Upper lobe of left lung (tissue), 6 donors: ENCODE measurements at regions not wholly inside any gene's neighbourhood (a gene's known extent, or its start where the extent isn't known, plus 50 kb on each side); places are given as distances from the start of the nearest gene placed in this dataset.
"Not testable (repeated sequence)": the region's sequence is repeated elsewhere in the genome, so short reads cannot be mapped to it uniquely, and the experiment has no call there.

ENCODE experiments used
- ATAC-seq, 2 donors: fragments of 200-7000 bp; cut with Tn5 transposase; one replicate each; pipeline ENCODE4 v1.9.1; 2022; ENCODE audit warnings: mild to moderate bottlenecking in 2 of 2, moderate library complexity in 2 of 2; ENCODE audit not compliant: low FRiP score in 2 of 2
- DNase-seq, 2 donors: peaks; one replicate each; pipeline ENCODE4 v3.0.0-alpha.2; 2019 to 2020
- H3K27ac ChIP-seq, 4 donors: fragments of 200-600 bp; sonication (generic); one replicate each; pipeline ENCODE4 v1.5.1; 2016 to 2019
- H3K27me3 ChIP-seq, 4 donors: fragments of 200-600 bp; sonication (generic); one replicate each; pipeline ENCODE4 v1.5.1; 2017 to 2019
- H3K36me3 ChIP-seq, 4 donors: fragments of 200-600 bp; sonication (generic); one replicate each; pipeline ENCODE4 v1.5.1; 2016 to 2019
- H3K4me1 ChIP-seq, 4 donors: fragments of 200-600 bp; sonication (generic); one replicate each; pipeline ENCODE4 v1.5.1; 2018 to 2019
- H3K4me3 ChIP-seq, 4 donors: fragments of 200-600 bp; sonication (generic); one replicate each; pipeline ENCODE4 v1.5.1; 2017 to 2019; ENCODE audit warnings: mild to moderate bottlenecking in 2 of 4, moderate library complexity in 1 of 4
- H3K9me3 ChIP-seq, 4 donors: fragments of 200-600 bp; sonication (generic); one replicate each; pipeline ENCODE4 v1.5.1; 2018 to 2019
- EP300 ChIP-seq, 4 donors: sonication (generic); formaldehyde crosslinking; IDR thresholded peaks; one replicate each; pipeline ENCODE4 v1.5.1; 2017; ENCODE audit warnings: antibody characterized with exemption in 4 of 4, control low read depth in 2 of 4
- POLR2A ChIP-seq, 4 donors: fragments of 450-650 bp; IDR thresholded peaks; one replicate each; pipeline ENCODE4 v1.5.1; 2016 to 2017; ENCODE audit warnings: antibody characterized with exemption in 4 of 4, mild to moderate bottlenecking in 2 of 4
- POLR2AphosphoS5 ChIP-seq, 2 donors: sonication (generic); formaldehyde crosslinking; IDR thresholded peaks; one replicate each; pipeline ENCODE4 v1.5.1; 2017; ENCODE audit warnings: antibody characterized with exemption in 2 of 2
- WGBS, 2 donors: methylation state at CpG; one replicate each; pipeline ENCODE4 v1.1.5; 2017 to 2018; 5-methylcytosine and 5-hydroxymethylcytosine counted together
- TF ChIP-seq, protein P1 (sequence below), 6 experiments: fragments of 450-650 bp in 4 of 6; fragments of 200-600 bp in 2 of 6; sonication (generic) in 2 of 6; IDR thresholded peaks; one replicate each; pipeline ENCODE4 v1.5.1; 2016 to 2019; ENCODE audit warnings: antibody characterized with exemption in 6 of 6
- donor health status: DM: no; HTN: no; CAD: no; lungs with moderate emphysema.
- donor health status: DM: no; HTN: yes; CAD: no; lungs with severe emphysema.

- ATAC-seq = no peak
- no peak overlapping the region for H3K4me3 ChIP-seq
- peak overlapping the region; percentile 48 to 76 (median 62) for H3K27ac ChIP-seq
- 59 to 66% methylated on average over 3 of the region's 3 CpGs for WGBS, 2 donors
- H3K4me1 ChIP-seq = peaks cover 0 to 21% (median 13%) of the 10 kb centered on the region in 4 donors
- H3K9me3 ChIP-seq = no peaks in the 10 kb centered on the region
- H3K27me3 ChIP-seq = no peaks in the 10 kb centered on the region
- no peaks in the 10 kb centered on the region for H3K36me3 ChIP-seq
- DNase-seq = no peak
- no peak for TF ChIP-seq POLR2AphosphoS5 (IDR thresholded peaks at IDR 0.05)
- TF ChIP-seq, protein P1, sequence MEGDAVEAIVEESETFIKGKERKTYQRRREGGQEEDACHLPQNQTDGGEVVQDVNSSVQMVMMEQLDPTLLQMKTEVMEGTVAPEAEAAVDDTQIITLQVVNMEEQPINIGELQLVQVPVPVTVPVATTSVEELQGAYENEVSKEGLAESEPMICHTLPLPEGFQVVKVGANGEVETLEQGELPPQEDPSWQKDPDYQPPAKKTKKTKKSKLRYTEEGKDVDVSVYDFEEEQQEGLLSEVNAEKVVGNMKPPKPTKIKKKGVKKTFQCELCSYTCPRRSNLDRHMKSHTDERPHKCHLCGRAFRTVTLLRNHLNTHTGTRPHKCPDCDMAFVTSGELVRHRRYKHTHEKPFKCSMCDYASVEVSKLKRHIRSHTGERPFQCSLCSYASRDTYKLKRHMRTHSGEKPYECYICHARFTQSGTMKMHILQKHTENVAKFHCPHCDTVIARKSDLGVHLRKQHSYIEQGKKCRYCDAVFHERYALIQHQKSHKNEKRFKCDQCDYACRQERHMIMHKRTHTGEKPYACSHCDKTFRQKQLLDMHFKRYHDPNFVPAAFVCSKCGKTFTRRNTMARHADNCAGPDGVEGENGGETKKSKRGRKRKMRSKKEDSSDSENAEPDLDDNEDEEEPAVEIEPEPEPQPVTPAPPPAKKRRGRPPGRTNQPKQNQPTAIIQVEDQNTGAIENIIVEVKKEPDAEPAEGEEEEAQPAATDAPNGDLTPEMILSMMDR (IDR thresholded peaks at IDR 0.05) = no peak
- no peak for TF ChIP-seq POLR2A (IDR thresholded peaks at IDR 0.05)
- no peak for TF ChIP-seq EP300 (IDR thresholded peaks at IDR 0.05)
These were observed 260.7 kb upstream of the CTNNB1 start for GRCh38 chr3:40938591-40938990.

GRCh38 chr3:40939030-40939740 lies 260.1 kb upstream of the CTNNB1 start:
- H3K36me3 ChIP-seq = no peaks in the 10 kb centered on the region
- no peak overlapping the region for H3K4me3 ChIP-seq
- no peak for TF ChIP-seq POLR2AphosphoS5 (IDR thresholded peaks at IDR 0.05)
- no peak for TF ChIP-seq POLR2A (IDR thresholded peaks at IDR 0.05)
- TF ChIP-seq, protein P1 (IDR thresholded peaks at IDR 0.05) = no peak
- peak in 2 of 4 donors; percentile 23 to 71 for TF ChIP-seq EP300 (IDR thresholded peaks at IDR 0.05)
- peak; percentile 87 to 89 for ATAC-seq
- peak overlapping the region; percentile 48 to 76 (median 62) for H3K27ac ChIP-seq
- 39 to 53% methylated on average over 4 of the region's 4 CpGs for WGBS, 2 donors
- no peaks in the 10 kb centered on the region for H3K27me3 ChIP-seq
- H3K4me1 ChIP-seq = peaks cover 0 to 21% (median 13%) of the 10 kb centered on the region in 4 donors
- H3K9me3 ChIP-seq = no peaks in the 10 kb centered on the region
- no peak for DNase-seq

- H3K4me3 ChIP-seq = no peak overlapping the region
- peak overlapping the region; percentile 48 to 76 (median 62) for H3K27ac ChIP-seq
- peaks cover 0 to 21% (median 13%) of the 10 kb centered on the region in 4 donors for H3K4me1 ChIP-seq
- 21 to 30% methylated on average over 4 of the region's 4 CpGs for WGBS, 2 donors
- H3K36me3 ChIP-seq = no peaks in the 10 kb centered on the region
- DNase-seq (peak in 1 of 2 donors; percentile 77), ATAC-seq (peak; percentile 79 to 94)
- no peaks in the 10 kb centered on the region for H3K27me3 ChIP-seq
- TF ChIP-seq, protein P1 (IDR thresholded peaks at IDR 0.05) = no peak
- TF ChIP-seq POLR2A (IDR thresholded peaks at IDR 0.05) (no peak), POLR2AphosphoS5 (IDR thresholded peaks at IDR 0.05) (no peak)
- no peaks in the 10 kb centered on the region for H3K9me3 ChIP-seq
These were observed 259.6 kb upstream of the CTNNB1 start for GRCh38 chr3:40939741-40940130.

GRCh38 chr3:40940651-40941050 lies 258.7 kb upstream of the CTNNB1 start:
- Histone ChIP-seq H3K27ac (peak overlapping the region in 2 of 4 donors; percentile 58 to 76), H3K27me3 (no peaks in the 10 kb centered on the region), H3K4me3 (no peak overlapping the region), H3K36me3 (no peaks in the 10 kb centered on the region), H3K9me3 (no peaks in the 10 kb centered on the region), H3K4me1 (peaks cover 0 to 21% (median 13%) of the 10 kb centered on the region in 4 donors)
- WGBS, 2 donors = 84 to 89% methylated on average over 2 of the region's 2 CpGs
- no peak for ATAC-seq
- TF ChIP-seq, protein P1 (IDR thresholded peaks at IDR 0.05) = no peak
- no peak for TF ChIP-seq POLR2A (IDR thresholded peaks at IDR 0.05)
- TF ChIP-seq POLR2AphosphoS5 (IDR thresholded peaks at IDR 0.05) = no peak
- no peak for TF ChIP-seq EP300 (IDR thresholded peaks at IDR 0.05)
- no peak for DNase-seq

GRCh38 chr3:40947022-40947421 lies 252.3 kb upstream of the CTNNB1 start:
- H3K36me3 ChIP-seq, H3K4me3 ChIP-seq, H3K9me3 ChIP-seq, ATAC-seq, H3K27me3 ChIP-seq, H3K4me1 ChIP-seq, DNase-seq, H3K27ac ChIP-seq: not testable (repeated sequence)
- WGBS, 2 donors = 66 to 71% methylated on average over 3 of the region's 3 CpGs

DNA sequence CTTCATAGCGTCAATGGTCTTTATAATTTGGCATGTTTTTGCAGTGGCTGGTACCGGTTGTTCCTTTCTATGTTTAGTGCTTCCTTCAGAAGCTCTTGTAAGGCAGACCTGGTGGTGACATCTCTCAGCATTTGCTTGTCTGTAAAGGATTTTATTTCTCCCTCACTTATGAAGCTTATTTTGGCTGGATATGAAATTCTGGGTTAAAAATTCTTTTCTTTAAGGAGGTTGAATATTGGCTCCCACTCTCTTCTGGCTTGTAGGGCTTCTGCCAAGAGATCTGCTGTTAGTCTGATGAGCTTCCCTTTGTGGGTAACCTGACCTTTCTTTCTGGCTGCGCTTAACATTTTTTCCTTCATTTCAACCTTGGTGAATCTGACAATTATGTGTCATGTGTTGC lies 250.0 kb upstream of the CTNNB1 start:
- H3K9me3 ChIP-seq, H3K27ac ChIP-seq, H3K27me3 ChIP-seq, H3K4me1 ChIP-seq, H3K36me3 ChIP-seq, H3K4me3 ChIP-seq, DNase-seq, ATAC-seq: not testable (repeated sequence)
- 83 to 88% methylated on average over 3 of the region's 3 CpGs for WGBS, 2 donors
